GM18867 (cell line): ENCODE measurements at regions not wholly inside any gene's neighbourhood (a gene's known extent, or its start where the extent isn't known, plus 50 kb on each side); places are given as distances from the start of the nearest gene placed in this dataset.
"Not testable (repeated sequence)": the region's sequence is repeated elsewhere in the genome, so short reads cannot be mapped to it uniquely, and the experiment has no call there.

ENCODE experiments used
- ATAC-seq: cut with Tn5 transposase; IDR thresholded peaks from one replicate; pipeline ENCODE4 v1.9.1; 2021; ENCODE audit warnings: mild to moderate bottlenecking, moderate library complexity; ENCODE audit not compliant: unreplicated experiment

DNA sequence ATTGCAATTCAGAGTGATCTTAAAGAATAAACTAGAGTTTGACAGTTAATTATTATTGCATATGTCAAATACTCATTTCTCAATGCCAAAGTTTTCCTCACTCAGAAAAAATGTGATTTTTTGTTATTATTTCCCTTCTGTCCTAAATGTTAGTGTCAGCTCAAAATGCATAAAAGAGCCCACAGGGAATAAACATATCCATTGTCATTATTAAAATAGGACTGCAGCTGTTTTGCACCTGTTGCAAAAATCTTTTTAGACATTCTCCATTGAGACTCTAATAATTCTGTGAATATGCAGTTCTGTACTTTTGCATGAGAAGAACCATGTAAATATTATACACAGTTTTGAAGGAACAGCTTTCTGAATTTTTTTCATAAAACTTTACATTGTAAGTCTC lies 540.0 kb upstream of the SLC39A10 start:
- no peak for ATAC-seq

GRCh38 chr2:195115738-195116137 lies 541.3 kb upstream of the SLC39A10 start:
- ATAC-seq, result no peak

DNA sequence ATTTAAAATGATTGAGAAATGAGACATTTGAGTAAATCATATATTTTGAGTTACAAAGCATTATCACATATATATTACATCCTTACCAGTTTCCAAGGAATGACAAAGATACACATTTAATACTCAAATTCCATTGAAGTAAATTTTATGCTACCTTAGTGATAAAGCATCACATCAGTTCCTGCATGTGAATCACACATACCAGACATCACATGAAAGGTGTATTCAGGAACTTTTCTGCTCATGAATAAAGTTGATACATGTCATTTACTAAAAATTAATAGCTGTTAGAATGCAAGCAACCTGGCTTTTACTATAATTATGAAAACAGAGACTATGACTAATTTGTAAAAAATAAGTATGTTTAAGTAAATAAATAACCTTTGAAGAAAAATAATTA lies 548.8 kb upstream of the SLC39A10 start:
- no peak for ATAC-seq

GRCh38 chr2:195106681-195107380 lies 550.2 kb upstream of the SLC39A10 start:
- no peak for ATAC-seq

DNA sequence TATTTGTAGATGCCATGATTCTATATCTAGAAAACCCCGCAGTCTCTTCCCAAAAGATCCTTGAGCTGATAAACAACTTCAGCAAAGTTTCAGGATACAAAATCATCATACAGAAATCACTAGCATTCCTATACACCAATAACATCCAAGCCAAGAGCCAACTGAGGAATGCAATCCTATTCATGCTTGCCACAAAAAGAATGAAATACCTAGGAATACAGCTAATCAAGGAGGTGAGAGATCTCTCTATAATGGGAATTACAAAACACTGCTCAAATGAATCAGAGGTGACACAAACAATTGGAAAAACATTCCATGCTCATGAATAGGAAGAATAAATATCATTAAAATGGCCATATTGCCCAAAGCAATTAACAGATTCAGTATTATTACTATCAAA lies 551.4 kb upstream of the SLC39A10 start:
- ATAC-seq, result no peak

GRCh38 chr2:195094330-195094729 lies 562.7 kb upstream of the SLC39A10 start:
- no peak for ATAC-seq

DNA sequence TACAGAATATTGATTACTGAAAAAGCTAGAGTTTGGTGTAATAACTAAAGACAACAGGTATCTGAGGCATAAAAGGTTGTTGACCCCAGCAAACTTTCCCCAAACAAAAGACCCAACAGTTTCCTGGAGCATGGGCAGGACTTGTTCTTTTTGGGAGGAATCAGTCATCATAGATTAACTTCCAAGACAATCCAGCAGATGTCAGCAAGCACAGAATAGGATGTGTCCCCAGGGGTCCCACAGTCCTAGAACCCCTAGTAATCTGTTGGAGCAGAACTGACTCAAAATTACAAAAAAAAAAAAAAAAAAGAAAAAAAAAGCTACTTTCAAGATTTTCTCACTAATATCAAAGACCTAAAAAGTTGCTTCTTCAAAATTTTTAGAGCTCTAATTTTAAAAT lies 564.7 kb upstream of the SLC39A10 start:
- no peak for ATAC-seq

DNA sequence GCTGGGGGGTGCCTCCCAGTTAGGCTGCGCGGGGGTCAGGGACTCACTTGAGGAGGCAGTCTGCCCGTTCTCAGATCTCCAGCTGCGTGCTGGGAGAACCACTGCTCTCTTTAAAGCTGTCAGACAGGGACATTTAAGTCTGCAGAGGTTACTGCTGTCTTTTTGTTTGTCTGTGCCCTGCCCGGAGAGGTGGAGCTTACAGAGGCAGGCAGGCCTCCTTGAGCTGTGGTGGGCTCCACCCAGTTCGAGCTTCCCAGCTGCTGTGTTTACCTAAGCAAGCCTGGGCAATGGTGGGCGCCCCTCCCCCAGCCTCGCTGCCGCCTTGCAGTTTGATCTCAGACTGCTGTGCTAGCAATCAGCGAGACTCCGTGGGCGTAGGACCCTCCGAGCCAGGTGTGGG lies 584.2 kb upstream of the SLC39A10 start:
- not testable (repeated sequence) for ATAC-seq

DNA sequence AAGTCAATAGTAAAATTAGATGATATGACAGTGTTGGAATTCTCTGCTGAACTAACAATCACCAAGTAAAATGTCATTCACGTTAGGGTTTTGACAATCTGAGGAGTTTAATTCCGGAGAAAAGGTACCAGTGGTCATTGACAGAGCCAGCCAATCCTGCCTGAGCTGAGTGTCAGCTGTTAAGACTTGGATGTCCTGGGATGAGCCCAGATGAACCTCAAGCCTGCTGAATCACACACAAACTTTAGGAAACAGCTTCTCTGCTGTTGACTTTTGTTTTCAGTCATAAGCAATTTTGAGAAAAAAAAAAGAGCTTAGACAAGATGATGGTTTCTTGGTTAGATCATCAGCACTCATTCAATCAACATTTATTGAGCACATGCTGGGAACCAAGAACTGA lies 600.0 kb upstream of the SLC39A10 start:
- no peak for ATAC-seq

- ATAC-seq, result no peak
Measured at GRCh38 chr2:195055996-195056395, 601.0 kb upstream of the SLC39A10 start.

- no peak for ATAC-seq
Measured at GRCh38 chr2:195051401-195051800, 605.6 kb upstream of the SLC39A10 start.

GRCh38 chr2:195049372-195050031 lies 607.5 kb upstream of the SLC39A10 start:
- ATAC-seq, result peak; percentile 83

DNA sequence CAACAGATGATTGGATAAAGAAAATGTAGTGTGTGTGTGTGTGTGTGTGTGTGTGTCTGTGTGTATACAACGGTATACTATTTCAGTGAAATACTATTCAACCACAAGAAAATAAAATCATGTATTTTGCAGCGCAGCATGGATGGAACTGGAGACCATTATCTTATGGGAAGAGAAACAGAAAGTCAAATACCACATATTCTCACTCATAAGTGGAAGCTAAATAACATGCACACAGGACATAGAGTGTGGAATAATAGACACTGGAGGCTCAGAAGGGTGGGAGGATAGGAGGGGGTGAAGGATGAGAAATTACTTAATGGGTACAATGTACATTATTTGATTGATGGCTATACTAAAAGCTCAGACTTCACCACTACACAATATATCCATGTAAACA lies 609.1 kb upstream of the SLC39A10 start:
- no peak for ATAC-seq

- no peak for ATAC-seq
Measured at GRCh38 chr2:195044801-195045200, 612.2 kb upstream of the SLC39A10 start.

DNA sequence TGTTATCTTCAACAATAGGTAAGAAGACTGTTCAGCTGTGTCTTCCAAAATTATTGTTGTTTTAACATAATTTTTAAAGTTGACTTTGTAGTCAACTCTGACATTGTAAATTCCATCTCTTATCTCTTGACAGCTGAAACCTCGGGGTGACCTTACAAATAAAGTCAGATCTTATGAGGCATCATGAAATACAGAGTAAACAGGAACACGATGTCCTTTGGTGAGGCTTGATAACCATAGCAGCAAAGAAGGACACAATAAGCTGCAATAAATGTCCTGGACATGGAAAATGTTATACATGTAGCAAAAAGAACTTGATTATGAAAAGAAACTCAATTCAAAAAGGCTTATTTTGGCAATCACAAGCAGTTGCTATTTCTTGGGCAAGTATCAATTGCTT lies 618.9 kb upstream of the SLC39A10 start:
- ATAC-seq, result no peak

DNA sequence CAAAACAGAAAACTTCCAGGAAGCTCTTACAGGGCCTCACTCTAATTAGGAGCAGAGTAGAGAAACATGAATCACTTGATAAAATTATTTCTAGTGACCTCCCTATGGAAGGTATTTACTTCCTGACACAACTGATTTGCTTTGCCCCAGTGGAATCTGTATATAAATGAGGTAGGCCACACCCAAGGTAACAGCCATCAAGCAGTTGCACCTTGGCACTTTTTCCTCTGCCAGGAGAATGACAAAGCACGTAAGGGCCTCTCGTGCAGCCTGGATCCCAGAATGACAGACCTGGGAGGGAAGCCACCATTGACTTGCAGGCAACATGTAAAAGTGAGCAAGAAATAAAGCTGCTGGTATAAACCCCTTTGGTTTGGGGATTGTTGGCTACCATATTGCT lies 620.0 kb upstream of the SLC39A10 start:
- ATAC-seq, result no peak

GRCh38 chr2:195031411-195031810 lies 625.6 kb upstream of the SLC39A10 start:
- no peak for ATAC-seq

DNA sequence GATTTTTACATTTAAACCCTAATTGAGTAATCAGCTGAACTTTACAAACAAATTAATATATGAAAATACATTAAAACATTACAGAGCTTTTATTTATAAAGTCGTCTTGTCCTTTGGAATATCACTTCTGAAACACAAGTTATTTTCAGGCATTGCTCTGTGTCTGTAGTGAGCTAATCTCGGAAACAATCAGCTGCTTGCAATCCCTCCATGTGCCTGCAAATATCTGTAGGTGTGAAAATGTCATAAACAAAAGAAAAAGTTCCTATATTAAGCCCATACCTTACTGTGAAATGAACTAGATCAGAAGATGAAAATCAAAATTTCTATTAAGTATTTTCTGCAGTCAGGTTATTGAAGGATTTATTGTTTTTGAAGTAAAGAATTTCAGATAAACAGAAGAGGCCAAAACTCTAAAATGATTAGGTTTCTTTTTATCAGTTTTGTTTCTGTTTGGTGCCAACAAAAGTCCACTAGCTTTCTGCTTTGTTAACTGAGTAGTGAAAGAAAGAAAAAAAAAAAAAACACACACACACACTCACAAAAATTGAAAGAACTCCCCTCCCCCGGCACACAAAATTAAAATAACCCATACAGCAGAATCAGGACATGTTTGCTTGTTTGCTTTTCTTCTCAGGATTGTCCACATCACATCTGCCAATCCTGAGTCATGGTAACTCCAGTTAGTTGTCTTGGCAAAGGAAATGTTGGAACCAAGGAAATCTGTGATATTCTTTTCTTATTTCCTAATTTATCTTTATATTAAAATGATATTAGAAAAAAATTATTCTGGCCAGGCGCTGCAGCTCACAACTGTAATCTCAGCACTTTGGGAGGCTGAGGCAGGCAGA lies 627.0 kb upstream of the SLC39A10 start:
- ATAC-seq, result peak; percentile 69

GRCh38 chr2:195027947-195028346 lies 629.1 kb upstream of the SLC39A10 start:
- ATAC-seq, result no peak

DNA sequence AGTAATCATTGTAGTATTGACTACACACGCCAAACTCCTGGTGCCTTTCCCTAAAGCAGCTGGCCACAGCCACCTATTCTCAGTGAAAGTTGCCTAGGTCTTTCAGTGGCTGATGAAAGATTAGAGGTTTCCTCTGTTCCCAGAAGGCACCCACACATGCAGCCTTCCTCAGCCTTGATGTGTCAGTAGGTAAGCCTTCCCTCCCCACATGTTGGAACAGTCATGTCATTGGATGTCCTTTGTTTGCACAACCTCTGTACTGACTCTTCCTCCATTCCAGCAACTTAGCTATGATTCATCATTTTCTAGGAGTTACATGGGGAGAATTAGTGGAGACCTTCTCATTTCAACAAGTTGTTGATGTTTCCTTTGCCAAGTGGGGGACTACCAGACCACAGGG lies 630.8 kb upstream of the SLC39A10 start:
- no peak for ATAC-seq

- no peak for ATAC-seq
Measured at GRCh38 chr2:195022508-195022830, 634.6 kb upstream of the SLC39A10 start.
